Right lobe of liver (tissue), 6 donors: ENCODE measurements at regions not wholly inside any gene's neighbourhood (a gene's known extent, or its start where the extent isn't known, plus 50 kb on each side); places are given as distances from the start of the nearest gene placed in this dataset.

Experiments used
- ATAC-seq, 4 donors: fragments of 200-7000 bp; cut with Tn5 transposase; one replicate each; pipeline ENCODE4 v1.9.1; 2020; ENCODE audit warnings: mild to moderate bottlenecking in 4 of 4, moderate library complexity in 4 of 4
- DNase-seq, 3 donors: peaks; one replicate each; pipeline ENCODE4 v3.0.0-alpha.2; 2020
- H3K27ac ChIP-seq, 3 donors: fragments of 200-600 bp; one replicate each; pipeline ENCODE4 v1.8.0; 2022
- H3K27me3 ChIP-seq, 2 donors: fragments of 200-600 bp; one replicate each; pipeline ENCODE4 v1.8.0; 2022
- H3K36me3 ChIP-seq, 4 donors: fragments of 200-600 bp; sonication (generic) in 1 of 4; one replicate each; pipeline versions ENCODE4 v1.5.1 to v1.8.0; 2017 to 2022; ENCODE audit warnings: control low read depth in 1 of 4
- H3K4me1 ChIP-seq, 4 donors: fragments of 200-600 bp; sonication (generic) in 1 of 4; one replicate each; pipeline versions ENCODE4 v1.5.1 to v1.8.0; 2017 to 2022; ENCODE audit warnings: control low read depth in 1 of 4
- H3K4me3 ChIP-seq, 3 donors: fragments of 200-600 bp; one replicate each; pipeline ENCODE4 v1.8.0; 2022
- H3K9me3 ChIP-seq, 4 donors: fragments of 200-600 bp; sonication (generic) in 1 of 4; one replicate each; pipeline versions ENCODE4 v1.5.1 to v1.8.0; 2017 to 2022; ENCODE audit warnings: control low read depth in 1 of 4
- POLR2A ChIP-seq: fragments of 450-650 bp; IDR thresholded peaks from one replicate; pipeline ENCODE4 v1.6.1; 2017; ENCODE audit warnings: antibody characterized with exemption, mild to moderate bottlenecking
- WGBS: methylation state at CpG from one replicate; pipeline ENCODE4 v1.1.6; 2018; ENCODE audit warnings: low coverage, low lambda C conversion rate; ENCODE audit not compliant: insufficient coverage; ENCODE audit errors: missing lambda C conversion rate; 5-methylcytosine and 5-hydroxymethylcytosine counted together
- intact Hi-C, 2 donors: fragments of 100-400 bp; cut with DNase I; formaldehyde crosslinking; loops; one replicate each; pipeline versions ENCODE4 v1.11.2 to v1.14.1; 2022
- TF ChIP-seq, protein P1 (sequence below), 4 donors: fragments of 200-600 bp in 3 of 4; fragments of 450-650 bp in 1 of 4; IDR thresholded peaks; one replicate each; pipeline versions ENCODE4 v1.5.1 to v1.8.0; 2016 to 2022; ENCODE audit warnings: antibody characterized with exemption in 4 of 4, mild to moderate bottlenecking in 2 of 4
- donor health status: DM: no; HTN: yes; CAD: no.
- donor health status: DM: no; HTN: no; CAD: no.
- donor health status: DM: no; HTN: no; CAD: no.
- donor health status: DM: no; HTN: yes; CAD: no.
- donor health status: DM: no; HTN: yes; CAD: no.

DNA sequence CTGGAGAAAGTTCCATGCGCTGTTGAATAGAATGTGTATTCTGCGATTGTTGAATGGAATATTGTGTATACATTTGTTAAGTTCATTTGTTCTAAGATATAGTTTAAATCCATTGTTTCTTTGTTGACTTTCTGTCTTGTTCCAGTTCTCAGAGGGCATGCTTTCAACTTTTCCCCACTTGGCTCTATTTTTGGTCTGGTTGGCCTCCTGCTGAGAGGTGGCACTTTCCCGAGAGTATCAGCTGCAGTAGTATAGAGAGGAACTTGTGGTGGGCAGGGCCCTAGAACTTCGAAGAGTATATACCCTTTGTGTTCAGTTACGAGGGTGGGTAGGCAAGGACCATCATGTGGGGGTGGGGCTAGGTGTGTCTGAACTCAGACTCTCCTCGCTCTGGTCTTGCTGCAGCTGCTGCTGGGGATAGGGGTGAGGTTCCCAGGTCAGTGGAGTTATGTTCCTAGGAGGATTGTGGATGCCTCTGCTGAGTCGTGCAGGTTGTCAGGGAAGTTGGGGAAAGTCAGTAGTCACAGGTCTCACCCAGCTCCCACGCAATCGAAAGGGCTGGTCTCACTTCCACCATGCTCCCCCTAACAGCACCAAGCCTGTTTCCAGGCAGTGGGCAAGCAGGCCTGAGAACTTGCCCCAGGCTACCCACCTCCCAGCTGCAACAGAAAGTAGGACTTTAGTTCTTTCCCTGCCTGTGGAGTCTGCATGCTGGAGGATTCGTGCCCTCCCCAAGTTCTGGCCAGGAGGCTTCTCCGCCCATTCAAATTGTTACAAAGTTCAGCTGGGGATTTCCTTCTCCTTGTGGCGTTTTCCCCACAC is 118.9 kb upstream of the SSTR4 start:
- intact Hi-C loops: no loop called here
- Histone ChIP-seq H3K9me3 (no peaks in the 10 kb centered on the region), H3K27ac (no peak overlapping the region), H3K36me3 (no peaks in the 10 kb centered on the region), H3K4me3 (no peak overlapping the region), H3K27me3 (no peaks in the 10 kb centered on the region), H3K4me1 (no peaks in the 10 kb centered on the region)
- WGBS: 73% methylated on average over 7 of the region's 12 CpGs
- no peak for ATAC-seq
- no peak for DNase-seq
- TF ChIP-seq, protein P1, sequence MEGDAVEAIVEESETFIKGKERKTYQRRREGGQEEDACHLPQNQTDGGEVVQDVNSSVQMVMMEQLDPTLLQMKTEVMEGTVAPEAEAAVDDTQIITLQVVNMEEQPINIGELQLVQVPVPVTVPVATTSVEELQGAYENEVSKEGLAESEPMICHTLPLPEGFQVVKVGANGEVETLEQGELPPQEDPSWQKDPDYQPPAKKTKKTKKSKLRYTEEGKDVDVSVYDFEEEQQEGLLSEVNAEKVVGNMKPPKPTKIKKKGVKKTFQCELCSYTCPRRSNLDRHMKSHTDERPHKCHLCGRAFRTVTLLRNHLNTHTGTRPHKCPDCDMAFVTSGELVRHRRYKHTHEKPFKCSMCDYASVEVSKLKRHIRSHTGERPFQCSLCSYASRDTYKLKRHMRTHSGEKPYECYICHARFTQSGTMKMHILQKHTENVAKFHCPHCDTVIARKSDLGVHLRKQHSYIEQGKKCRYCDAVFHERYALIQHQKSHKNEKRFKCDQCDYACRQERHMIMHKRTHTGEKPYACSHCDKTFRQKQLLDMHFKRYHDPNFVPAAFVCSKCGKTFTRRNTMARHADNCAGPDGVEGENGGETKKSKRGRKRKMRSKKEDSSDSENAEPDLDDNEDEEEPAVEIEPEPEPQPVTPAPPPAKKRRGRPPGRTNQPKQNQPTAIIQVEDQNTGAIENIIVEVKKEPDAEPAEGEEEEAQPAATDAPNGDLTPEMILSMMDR (IDR thresholded peaks at IDR 0.05): no peak
- no peak for TF ChIP-seq POLR2A

DNA sequence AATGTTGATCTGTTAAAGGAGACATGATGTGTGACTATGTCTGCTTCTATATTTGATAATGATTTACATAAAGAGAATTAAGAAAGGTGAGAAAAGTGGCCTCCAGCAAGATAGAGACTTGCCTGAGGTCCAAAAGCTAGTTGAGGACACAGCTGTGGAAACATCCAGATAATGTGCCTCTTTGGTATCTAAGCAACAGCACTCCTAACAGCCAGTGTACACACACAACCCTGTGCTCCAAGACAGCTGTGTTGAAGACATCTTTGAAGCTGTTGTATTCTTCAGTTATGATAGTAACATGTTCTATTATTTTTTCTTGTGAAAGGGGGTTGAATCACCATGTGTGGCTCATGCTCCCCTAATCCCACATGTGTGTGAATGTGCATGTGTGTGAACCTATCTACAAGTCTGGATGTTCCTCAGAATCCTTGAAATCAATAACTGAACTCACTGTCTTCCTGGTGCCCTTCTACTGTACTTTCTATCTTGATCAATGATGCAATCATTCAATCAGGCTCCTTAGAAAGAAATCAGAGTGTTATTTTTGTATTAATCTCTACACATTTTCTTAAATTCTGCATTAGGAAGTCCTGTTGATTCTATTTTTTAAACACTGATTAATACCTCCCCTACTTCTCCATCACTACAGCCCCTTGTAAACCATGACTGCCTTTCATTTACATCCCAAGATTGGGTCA is 116.7 kb upstream of the SSTR4 start:
- Histone ChIP-seq H3K9me3 (no peaks in the 10 kb centered on the region), H3K4me1 (no peaks in the 10 kb centered on the region), H3K36me3 (no peaks in the 10 kb centered on the region), H3K27me3 (no peaks in the 10 kb centered on the region), H3K4me3 (no peak overlapping the region), H3K27ac (no peak overlapping the region)
- intact Hi-C loops: no loop called here
- ATAC-seq (no peak), DNase-seq (no peak)
- no peak for TF ChIP-seq POLR2A
- TF ChIP-seq, protein P1 (IDR thresholded peaks at IDR 0.05): no peak

DNA sequence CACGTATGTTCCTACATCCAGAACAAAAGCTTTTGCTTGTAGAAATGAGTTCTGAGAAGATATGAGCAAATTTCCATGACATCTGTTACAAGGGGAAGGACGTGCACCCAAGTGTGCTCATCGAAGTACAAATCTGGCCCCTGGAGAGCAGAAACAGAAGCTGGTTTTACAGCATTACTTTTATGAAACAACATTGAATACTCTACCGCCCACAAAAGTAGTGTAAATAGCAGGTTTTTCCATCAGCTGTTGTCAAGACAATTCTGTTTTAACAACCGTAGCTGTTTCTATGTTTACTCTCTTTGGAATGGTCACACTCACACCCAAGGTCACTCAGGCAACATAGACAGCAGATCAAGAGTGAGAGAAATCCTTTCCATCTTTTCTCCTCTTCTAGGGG is 114.2 kb upstream of the SSTR4 start:
- Histone ChIP-seq H3K27ac (no peak overlapping the region), H3K36me3 (no peaks in the 10 kb centered on the region), H3K9me3 (no peaks in the 10 kb centered on the region), H3K27me3 (no peaks in the 10 kb centered on the region), H3K4me1 (no peaks in the 10 kb centered on the region), H3K4me3 (no peak overlapping the region)
- TF ChIP-seq POLR2A: no peak
- TF ChIP-seq, protein P1 (IDR thresholded peaks at IDR 0.05): no peak
- 44% methylated on average over 5 of the region's 5 CpGs for WGBS
- intact Hi-C loops: no loop called here
- DNase-seq (no peak), ATAC-seq (no peak)

DNA sequence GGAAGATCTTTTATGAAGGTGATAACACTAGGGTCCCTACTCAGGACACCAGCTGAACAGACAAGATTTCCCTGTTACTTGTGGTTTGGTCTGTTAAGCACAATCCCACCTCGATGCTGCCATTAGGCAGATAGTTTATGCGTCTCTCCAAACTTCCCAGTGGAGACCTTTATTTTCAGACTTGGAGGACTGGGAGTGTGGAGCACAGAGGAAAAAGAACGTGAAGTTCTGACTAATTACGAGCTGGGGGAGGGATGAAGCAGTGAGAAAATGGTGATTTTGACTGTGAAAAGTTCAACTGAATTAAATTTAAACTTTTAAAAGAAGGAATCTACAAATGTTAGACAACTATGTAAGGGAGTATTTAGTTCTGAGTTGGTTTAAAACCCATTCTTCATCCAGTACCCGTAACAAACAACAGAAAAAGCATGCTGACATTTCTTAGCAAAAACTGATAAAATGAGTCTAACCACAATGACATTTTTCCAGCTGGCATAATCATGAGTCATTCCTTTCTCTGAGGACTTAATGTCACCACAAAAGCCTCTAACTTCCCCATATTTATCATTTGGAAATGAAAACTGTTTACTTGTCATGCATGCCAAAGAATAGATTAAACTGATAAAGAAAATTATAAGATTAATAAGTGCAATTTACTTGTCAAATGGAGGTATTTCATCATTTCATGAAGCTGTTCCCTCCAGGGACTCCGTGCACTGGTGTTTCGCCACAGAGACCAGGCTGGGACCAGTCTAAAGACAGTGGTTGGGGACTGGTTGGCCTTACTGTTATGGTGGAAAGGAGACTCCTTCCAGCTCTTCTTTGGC is 113.3 kb upstream of the SSTR4 start:
- H3K9me3 ChIP-seq: no peaks in the 10 kb centered on the region
- H3K27me3 ChIP-seq: no peaks in the 10 kb centered on the region
- no peak overlapping the region for H3K27ac ChIP-seq
- 48% methylated on average over 7 of the region's 7 CpGs for WGBS
- TF ChIP-seq, protein P1 (IDR thresholded peaks at IDR 0.05): no peak
- TF ChIP-seq POLR2A: no peak
- H3K36me3 ChIP-seq: no peaks in the 10 kb centered on the region
- no peaks in the 10 kb centered on the region for H3K4me1 ChIP-seq
- intact Hi-C loops: no loop called here
- no peak for ATAC-seq
- no peak for DNase-seq
- no peak overlapping the region for H3K4me3 ChIP-seq
